GM12892 (cell line): ENCODE measurements at regions not wholly inside any gene's neighbourhood (a gene's known extent, or its start where the extent isn't known, plus 50 kb on each side); places are given as distances from the start of the nearest gene placed in this dataset.

Experiments used
- POLR2A ChIP-seq: IDR thresholded peaks from 2 replicates; pipeline ENCODE4 v1.6.1; 2011; ENCODE audit warnings: low read depth, low read length, control low read depth
- POLR2AphosphoS5 ChIP-seq: IDR thresholded peaks from 2 replicates; pipeline ENCODE4 v1.6.1; 2011; ENCODE audit warnings: low read depth, low read length, control low read depth
- TAF1 ChIP-seq: IDR thresholded peaks from 2 replicates; pipeline ENCODE4 v1.6.1; 2011; ENCODE audit warnings: low read depth, mild to moderate bottlenecking, control low read depth, low read length, borderline replicate concordance

GRCh38 chr6:113464536-113464935 lies 392.6 kb upstream of the MARCKS start:
- no peak for TF ChIP-seq POLR2A
- no peak for TF ChIP-seq TAF1
- TF ChIP-seq POLR2AphosphoS5, result no peak
